ENCODE measurements at regions not wholly inside any gene's neighbourhood (a gene's known extent, or its start where the extent isn't known, plus 50 kb on each side); places are given as distances from the start of the nearest gene placed in this dataset.

GRCh38 chr2:16293871-16294270, 353.5 kb downstream of the MYCN start:
- no peak for DNase-seq (ENCODE audit: low spot score)

GRCh38 chr2:16293398-16293797, 353.0 kb downstream of the MYCN start:
- no peak for DNase-seq (ENCODE audit: low spot score)

- no peak for DNase-seq (ENCODE audit: low spot score)
Observed at GRCh38 chr2:16291731-16292550, 351.6 kb downstream of the MYCN start.

GRCh38 chr2:16291226-16291625, 350.9 kb downstream of the MYCN start:
- DNase-seq (ENCODE audit: low spot score), result no peak

GRCh38 chr2:16290311-16291020, 350.1 kb downstream of the MYCN start:
- no peak for DNase-seq (ENCODE audit: low spot score)

- DNase-seq (ENCODE audit: low spot score), result no peak
Observed at GRCh38 chr2:16288371-16289112, 348.2 kb downstream of the MYCN start.

GRCh38 chr2:16287831-16288230, 347.5 kb downstream of the MYCN start:
- no peak for DNase-seq (ENCODE audit: low spot score)

GRCh38 chr2:16287281-16287680, 346.9 kb downstream of the MYCN start:
- no peak for DNase-seq (ENCODE audit: low spot score)

- no peak for DNase-seq (ENCODE audit: low spot score)
Observed at GRCh38 chr2:16285813-16286510, 345.6 kb downstream of the MYCN start.

GRCh38 chr2:16284941-16285625, 344.7 kb downstream of the MYCN start:
- no peak for DNase-seq (ENCODE audit: low spot score)

- no peak for DNase-seq (ENCODE audit: low spot score)
Observed at GRCh38 chr2:16283071-16283850, 342.9 kb downstream of the MYCN start.

- no peak for DNase-seq (ENCODE audit: low spot score)
Observed at GRCh38 chr2:16282511-16282910, 342.2 kb downstream of the MYCN start.

- DNase-seq (ENCODE audit: low spot score), result peak; percentile 43
Observed at GRCh38 chr2:16281451-16282335, 341.3 kb downstream of the MYCN start.

GRCh38 chr2:16280081-16280480, 339.7 kb downstream of the MYCN start:
- no peak for DNase-seq (ENCODE audit: low spot score)

- DNase-seq (ENCODE audit: low spot score), result no peak
Observed at GRCh38 chr2:16279641-16280040, 339.3 kb downstream of the MYCN start.

- no peak for DNase-seq (ENCODE audit: low spot score)
Observed at GRCh38 chr2:16279201-16279570, 338.8 kb downstream of the MYCN start.

GRCh38 chr2:16278421-16279200, 338.3 kb downstream of the MYCN start:
- no peak for DNase-seq (ENCODE audit: low spot score)

- no peak for DNase-seq (ENCODE audit: low spot score)
Observed at GRCh38 chr2:16277117-16277516, 336.8 kb downstream of the MYCN start.

- no peak for DNase-seq (ENCODE audit: low spot score)
Observed at GRCh38 chr2:16275661-16276060, 335.3 kb downstream of the MYCN start.

Measured in HuH-7 (cell line).